Fibroblast of skin of right biceps (primary cell): ENCODE measurements at regions not wholly inside any gene's neighbourhood (a gene's known extent, or its start where the extent isn't known, plus 50 kb on each side); places are given as distances from the start of the nearest gene placed in this dataset.
"Not testable (repeated sequence)": the region's sequence is repeated elsewhere in the genome, so short reads cannot be mapped to it uniquely, and the experiment has no call there.

Experiments
- DNase-seq: peaks from one replicate; pipeline ENCODE4 v3.0.0-alpha.2; 2013

GRCh38 chr15:61393524-61393923, 164.4 kb upstream of the RORA start:
- no peak for DNase-seq

GRCh38 chr15:61390138-61390537, 161.0 kb upstream of the RORA start:
- peak; percentile 36 for DNase-seq

- DNase-seq: no peak
Measured at GRCh38 chr15:61389334-61390028, 160.4 kb upstream of the RORA start.

- DNase-seq: no peak
Measured at GRCh38 chr15:61387675-61388074, 158.6 kb upstream of the RORA start.

- peak; percentile 97 for DNase-seq
Measured at GRCh38 chr15:61383421-61383820, 154.3 kb upstream of the RORA start.

GRCh38 chr15:61382927-61383326, 153.8 kb upstream of the RORA start:
- no peak for DNase-seq

- no peak for DNase-seq
Measured at GRCh38 chr15:61381501-61381900, 152.4 kb upstream of the RORA start.

GRCh38 chr15:61380270-61380669, 151.2 kb upstream of the RORA start:
- no peak for DNase-seq

GRCh38 chr15:61379005-61379404, 149.9 kb upstream of the RORA start:
- DNase-seq: no peak

GRCh38 chr15:61376961-61377360, 147.9 kb upstream of the RORA start:
- DNase-seq: no peak

- DNase-seq: no peak
Measured at GRCh38 chr15:61376516-61376915, 147.4 kb upstream of the RORA start.

- DNase-seq: no peak
Measured at GRCh38 chr15:61374848-61375247, 145.7 kb upstream of the RORA start.

- no peak for DNase-seq
Measured at GRCh38 chr15:61367953-61368352, 138.9 kb upstream of the RORA start.

GRCh38 chr15:61364871-61365270, 135.8 kb upstream of the RORA start:
- peak; percentile 16 for DNase-seq

GRCh38 chr15:61362912-61363311, 133.8 kb upstream of the RORA start:
- not testable (repeated sequence) for DNase-seq

GRCh38 chr15:61344293-61344692, 115.2 kb upstream of the RORA start:
- DNase-seq: no peak

- no peak for DNase-seq
Measured at GRCh38 chr15:61342390-61342789, 113.3 kb upstream of the RORA start.

- peak; percentile 28 for DNase-seq
Measured at GRCh38 chr15:61339516-61339915, 110.4 kb upstream of the RORA start.

- DNase-seq: peak; percentile 17
Measured at GRCh38 chr15:61337541-61337940, 108.4 kb upstream of the RORA start.

GRCh38 chr15:61336026-61336638, 107.0 kb upstream of the RORA start:
- no peak for DNase-seq

- not testable (repeated sequence) for DNase-seq
Measured at GRCh38 chr15:61334714-61335113, 105.6 kb upstream of the RORA start.

GRCh38 chr15:61331019-61331418, 101.9 kb upstream of the RORA start:
- no peak for DNase-seq

- DNase-seq: no peak
Measured at GRCh38 chr15:61327019-61327631, 98.0 kb upstream of the RORA start.

- DNase-seq: no peak
Measured at GRCh38 chr15:61319892-61320291, 90.8 kb upstream of the RORA start.
